GM23338 (cell line): ENCODE measurements at regions not wholly inside any gene's neighbourhood (a gene's known extent, or its start where the extent isn't known, plus 50 kb on each side); places are given as distances from the start of the nearest gene placed in this dataset.

Experiments
- CREB1 ChIP-seq: fragments of 250-450 bp; sonication (Bioruptor Pico); IDR thresholded peaks from 2 replicates; pipeline ENCODE4 v1.5.0; 2020; ENCODE audit warnings: low read depth, mild to moderate bottlenecking, moderate library complexity
- CTCF ChIP-seq, 2 experiments: fragments of 200-600 bp in 1 of 2; sonication (generic) in 1 of 2; conservative IDR thresholded peaks; 2 replicates each; pipeline versions ENCODE4 v1.5.1 to v1.6.1; 2016 to 2017; ENCODE audit warnings: antibody characterized with exemption in 2 of 2, low read depth in 2 of 2, mild to moderate bottlenecking in 2 of 2, moderate library complexity in 1 of 2
- EZH2 ChIP-seq: fragments of 200-600 bp; sonication (generic); IDR thresholded peaks from one replicate; pipeline ENCODE4 v1.8.0; 2017; ENCODE audit warnings: antibody characterized with exemption, mild to moderate bottlenecking, low read depth; ENCODE audit not compliant: unreplicated experiment
- REST ChIP-seq: IDR thresholded peaks from one replicate; pipeline ENCODE4 v1.6.1; 2018; ENCODE audit warnings: antibody characterized with exemption; ENCODE audit not compliant: unreplicated experiment

- TF ChIP-seq CTCF (conservative IDR thresholded peaks at IDR 0.05; ENCODE audit: low read depth in 2 of 2) (no peak), CREB1 (CRISPR knock-in tag) (no peak), EZH2 (no peak), REST (no peak)
Observed at GRCh38 chr1:30811187-30811586, 53.6 kb upstream of the LAPTM5 start.
